ENCODE measurements at regions not wholly inside any gene's neighbourhood (a gene's known extent, or its start where the extent isn't known, plus 50 kb on each side); places are given as distances from the start of the nearest gene placed in this dataset.

DNA sequence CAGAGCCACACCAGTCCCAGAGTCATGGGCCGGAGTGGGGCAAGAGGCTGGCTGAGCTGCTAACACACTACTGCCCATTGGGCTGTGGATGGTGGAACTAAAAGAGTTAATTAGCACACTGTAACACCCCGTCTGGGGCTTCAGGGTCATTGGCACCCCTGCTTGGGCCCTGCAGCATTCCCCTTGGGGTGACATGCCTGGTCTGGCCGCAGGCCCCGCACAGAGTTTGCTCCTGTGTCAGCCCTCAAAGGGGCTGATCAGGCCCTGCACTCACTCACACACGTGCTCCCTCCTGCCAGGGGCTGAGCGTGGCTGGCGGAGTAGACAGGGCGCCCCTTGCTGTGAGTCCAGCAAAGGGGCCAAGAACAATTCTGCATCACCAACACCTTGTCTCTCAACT, 1499.6 kb upstream of the TMEM132C start:
- no peak for DNase-seq (ENCODE audit: low spot score)

DNA sequence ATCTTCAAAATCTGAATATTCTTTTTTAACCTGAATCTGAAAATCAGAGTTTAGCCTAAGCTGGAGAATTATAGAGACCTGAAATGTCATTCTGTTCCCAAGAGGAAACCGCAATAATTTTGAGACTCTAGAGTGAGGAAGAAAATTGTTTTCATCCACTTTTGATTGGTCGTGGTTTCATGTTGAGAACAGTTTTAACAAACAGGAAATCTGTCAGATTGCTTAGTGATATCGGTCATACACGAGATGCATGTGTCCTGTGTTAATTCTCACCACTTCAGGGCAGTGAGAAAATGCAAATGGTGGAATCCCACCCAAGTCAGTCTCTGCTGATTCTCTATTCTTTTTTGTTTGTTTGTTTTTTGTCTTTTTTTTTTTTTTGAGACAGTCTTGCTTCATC, 1498.5 kb upstream of the TMEM132C start:
- DNase-seq (ENCODE audit: low spot score): no peak

DNA sequence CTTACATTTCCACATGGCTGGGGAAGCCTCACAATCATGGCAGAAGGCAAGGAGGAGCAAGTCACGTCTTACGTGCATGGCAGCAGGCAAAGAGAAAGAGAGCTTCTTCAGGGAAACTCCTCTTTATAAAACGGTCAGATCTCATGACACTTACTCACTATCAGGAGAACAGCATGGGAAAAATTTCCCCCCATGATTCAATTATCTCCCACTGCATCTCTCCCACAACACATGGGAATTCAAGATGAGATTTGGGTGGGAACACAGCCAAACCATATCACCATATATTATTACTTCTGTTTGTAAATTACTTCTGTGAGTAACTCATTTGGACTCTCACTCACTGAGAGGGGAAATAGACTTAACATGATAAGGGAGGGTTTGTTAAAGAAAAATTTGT, 1496.8 kb upstream of the TMEM132C start:
- DNase-seq (ENCODE audit: low spot score): no peak

DNA sequence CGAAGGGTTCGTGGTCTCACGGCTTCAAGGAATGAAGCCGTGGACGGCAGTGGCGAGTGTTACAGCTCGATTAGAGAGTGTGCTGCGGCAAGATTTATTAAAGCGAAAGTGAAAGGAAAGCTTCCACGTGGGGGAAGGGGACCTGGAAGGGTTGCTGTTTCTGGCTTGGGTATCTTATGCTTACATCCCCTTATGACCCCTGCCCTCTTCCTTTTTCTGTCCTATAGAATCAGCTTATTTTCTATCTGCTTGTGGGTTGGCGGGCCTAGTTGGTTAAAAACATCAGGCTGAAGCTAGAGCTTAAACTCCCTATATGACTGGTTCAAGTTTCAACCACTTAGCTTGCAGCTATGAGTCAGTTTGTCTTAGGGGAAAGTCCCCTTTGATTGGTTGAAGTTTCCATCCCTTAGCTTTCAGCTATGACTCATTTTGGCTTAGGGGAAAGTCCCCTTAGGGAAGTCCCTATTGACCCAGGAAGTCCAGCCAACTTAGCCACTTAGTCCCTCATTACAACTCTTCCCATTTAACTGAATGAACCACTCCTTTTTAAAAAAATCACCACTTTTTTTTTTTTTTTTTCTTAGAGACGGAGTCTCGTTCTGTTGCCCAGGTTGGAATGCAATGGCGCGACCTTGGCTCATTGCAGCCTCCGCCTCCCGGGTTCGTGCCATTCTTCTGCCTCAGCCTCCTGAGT, 1494.7 kb upstream of the TMEM132C start:
- peak; percentile 74 for DNase-seq (ENCODE audit: low spot score)

DNA sequence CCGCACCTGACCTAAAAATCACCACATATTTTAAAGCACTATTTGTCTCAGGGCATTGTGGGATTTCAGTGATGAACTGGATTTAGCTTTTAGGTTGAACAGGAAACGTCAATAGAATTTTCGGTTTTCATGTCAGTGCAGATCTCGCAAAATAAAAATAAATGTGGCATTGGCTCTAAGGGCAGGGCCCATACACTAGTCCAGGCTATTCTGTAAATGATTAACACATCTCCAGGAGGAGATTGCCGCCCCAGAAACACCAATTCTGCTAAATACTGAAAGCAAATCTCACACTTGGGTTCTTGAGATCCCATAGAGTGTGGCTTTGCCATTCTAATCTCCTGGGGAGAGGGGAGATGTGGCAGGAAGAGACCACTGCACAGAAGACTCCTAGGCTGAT, 1494.0 kb upstream of the TMEM132C start:
- DNase-seq (ENCODE audit: low spot score): no peak

DNA sequence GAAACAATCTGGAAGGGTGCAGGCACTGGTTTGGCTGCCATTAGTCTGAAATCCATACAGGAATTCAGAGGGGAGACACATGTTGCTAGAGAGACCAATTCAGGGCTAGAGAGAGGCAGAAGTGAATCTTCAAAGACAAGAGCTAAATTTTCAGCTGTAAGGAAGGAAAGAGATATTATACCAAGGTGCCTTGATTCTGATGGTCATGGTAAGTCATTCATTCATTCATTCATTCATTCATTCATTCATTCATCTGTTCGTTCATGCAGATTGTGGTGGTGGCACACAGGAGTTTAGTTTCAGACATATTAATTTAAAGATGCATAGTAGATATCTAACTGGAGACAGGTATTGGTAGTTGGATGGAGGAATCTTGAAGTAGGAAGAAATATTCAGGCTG, 1493.5 kb upstream of the TMEM132C start:
- DNase-seq (ENCODE audit: low spot score): no peak

DNA sequence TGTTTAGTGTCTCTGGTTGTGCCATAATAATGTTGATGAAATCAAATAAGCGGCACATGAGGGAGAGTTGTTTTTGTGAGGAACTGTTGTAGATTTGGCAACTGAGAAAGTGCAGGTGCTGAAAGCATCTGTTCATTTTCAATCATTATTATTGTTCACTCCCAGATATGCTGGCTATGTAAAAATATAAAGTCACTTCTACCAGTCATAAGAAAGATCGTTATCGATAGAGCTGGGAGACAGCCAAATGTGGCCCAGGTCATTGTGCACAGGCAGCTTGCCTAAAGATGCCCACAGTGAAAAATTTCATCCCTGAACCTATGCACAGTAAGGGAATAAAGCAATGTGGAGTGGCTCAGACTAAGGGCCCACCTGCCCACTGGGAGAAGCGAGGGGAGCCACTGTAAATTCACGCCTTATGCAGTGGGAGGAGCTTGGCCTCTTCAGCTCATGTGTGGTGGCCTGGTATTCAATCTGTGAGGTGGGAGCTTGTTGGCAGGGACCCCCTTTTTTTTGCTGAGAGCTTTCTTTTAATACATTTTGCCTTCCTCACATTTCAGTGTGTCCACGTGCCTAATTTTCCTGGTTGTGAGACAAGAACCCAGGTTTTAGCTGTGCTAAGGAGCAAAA, 1490.8 kb upstream of the TMEM132C start:
- no peak for DNase-seq (ENCODE audit: low spot score)

DNA sequence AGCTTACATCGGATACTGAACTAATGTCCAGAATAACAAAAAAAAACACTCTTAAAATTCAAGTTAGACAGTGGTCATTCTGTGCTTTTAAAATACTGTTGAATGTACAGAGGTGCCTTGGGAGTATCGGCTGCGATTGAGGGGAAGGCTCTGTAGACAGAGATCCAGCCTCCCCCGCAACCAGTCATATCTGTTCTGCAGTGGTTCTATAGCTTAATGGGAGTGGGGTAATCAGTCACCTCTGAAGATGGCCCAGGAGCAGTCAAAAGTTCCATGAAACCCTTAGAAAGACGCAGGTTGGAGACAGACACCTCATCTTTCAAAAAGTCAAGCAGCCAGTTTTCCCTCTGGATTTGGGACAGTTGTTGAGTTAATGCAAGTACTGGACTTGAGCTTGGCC, 1486.6 kb upstream of the TMEM132C start:
- DNase-seq (ENCODE audit: low spot score): no peak

DNA sequence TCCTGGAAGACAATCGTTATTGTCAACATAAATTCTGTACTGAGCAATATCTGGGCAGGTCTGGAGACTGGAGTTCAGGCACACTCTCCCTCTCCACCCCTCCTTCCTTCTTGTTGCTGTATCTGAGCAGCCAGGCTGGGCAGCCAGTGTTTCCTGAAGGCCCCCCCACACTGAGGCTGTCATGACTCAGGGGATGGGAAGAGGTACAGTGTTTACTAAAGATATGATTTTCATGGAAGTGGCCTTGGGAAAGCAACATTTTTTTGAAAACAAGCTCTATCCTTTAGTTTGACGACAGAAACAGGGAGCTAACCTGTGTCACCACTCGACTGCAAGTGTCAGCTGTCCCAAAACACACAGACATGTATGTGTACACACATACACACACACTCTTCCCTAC, 1485.4 kb upstream of the TMEM132C start:
- no peak for DNase-seq (ENCODE audit: low spot score)

DNA sequence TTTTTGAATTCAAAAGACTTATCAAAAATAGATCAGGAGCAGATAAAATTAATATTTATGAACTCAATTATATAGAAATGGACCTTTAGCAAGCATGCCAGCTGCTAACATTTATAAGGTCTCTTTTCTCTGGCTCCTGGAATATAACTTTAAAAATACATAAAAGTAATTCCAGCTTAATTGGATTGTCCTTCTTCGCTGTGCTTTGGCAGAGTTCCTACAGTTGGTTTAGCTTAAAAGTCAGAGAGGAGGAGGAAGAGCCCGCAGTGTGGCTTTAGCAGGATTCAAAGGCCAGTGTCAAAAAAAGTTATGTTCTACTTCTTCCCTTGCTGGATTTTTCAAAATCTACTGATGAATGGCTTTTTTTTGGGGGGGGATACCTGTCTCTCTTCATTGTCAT, 1484.9 kb upstream of the TMEM132C start:
- DNase-seq (ENCODE audit: low spot score): no peak

DNA sequence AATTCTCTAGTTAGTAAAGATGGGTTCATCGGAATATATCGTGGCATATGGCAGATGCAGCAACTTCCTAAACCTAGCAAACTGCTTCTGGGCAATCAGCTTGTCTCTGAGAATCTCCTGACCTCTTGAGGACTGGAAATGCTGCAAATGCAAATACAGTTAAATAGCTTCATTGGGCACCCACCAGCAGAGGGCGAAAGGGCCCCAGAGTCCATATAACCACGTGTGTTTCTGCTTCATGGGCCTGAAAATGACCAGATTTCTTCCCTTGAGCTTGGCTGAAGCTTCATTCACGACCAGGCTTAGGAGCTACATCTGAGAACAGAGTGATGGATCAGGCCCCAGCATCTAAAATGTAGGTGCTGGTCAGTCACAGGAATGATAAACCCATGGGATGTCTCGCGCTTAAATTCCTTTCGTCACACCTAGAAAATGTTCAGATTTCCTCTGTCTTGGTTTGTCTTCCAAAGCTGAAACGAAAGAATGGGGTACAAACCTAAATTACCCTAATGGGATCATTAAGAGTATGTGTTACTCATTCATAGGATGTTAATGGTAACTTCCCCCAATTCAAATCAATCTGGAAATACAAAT, 1482.5 kb upstream of the TMEM132C start:
- DNase-seq (ENCODE audit: low spot score): peak; percentile 50

DNA sequence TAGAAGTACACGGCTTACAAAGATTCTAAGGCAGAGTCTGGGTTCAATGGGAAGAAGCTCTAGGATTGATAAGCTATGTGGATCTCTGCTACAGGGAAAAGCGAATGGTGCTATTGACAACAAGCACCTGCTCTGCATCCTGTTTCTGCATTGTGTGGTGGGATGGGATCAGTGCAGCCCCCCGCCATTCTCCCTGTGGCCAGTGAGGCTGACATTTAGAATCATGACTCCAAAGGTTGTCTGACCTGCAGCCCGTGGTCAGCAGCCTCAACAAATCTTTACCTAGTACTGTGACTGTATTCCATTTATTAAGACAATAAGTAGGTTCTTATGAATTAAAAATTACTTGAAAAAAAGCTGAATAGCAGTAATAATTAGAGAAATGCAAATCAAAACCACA, 1477.0 kb upstream of the TMEM132C start:
- DNase-seq (ENCODE audit: low spot score): no peak

DNA sequence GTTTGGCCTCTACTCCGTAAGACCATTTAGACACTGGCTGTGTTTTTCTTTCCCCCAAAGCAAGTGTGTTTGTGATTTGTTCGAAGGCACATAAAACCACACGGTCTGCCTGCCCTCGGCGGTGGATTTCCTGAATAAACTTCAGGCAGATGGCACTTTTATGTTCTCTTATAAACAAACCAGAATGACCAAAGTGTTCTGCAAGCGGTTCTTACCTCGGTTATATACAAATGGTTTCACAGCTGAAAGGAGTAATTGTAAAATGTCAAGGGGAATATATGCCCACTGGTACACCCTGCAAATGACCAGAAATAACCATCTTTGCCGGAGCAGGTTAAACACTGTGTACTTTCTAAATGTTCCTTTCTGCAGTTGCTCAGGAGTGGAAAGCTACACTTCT, 1475.8 kb upstream of the TMEM132C start:
- no peak for DNase-seq (ENCODE audit: low spot score)

DNA sequence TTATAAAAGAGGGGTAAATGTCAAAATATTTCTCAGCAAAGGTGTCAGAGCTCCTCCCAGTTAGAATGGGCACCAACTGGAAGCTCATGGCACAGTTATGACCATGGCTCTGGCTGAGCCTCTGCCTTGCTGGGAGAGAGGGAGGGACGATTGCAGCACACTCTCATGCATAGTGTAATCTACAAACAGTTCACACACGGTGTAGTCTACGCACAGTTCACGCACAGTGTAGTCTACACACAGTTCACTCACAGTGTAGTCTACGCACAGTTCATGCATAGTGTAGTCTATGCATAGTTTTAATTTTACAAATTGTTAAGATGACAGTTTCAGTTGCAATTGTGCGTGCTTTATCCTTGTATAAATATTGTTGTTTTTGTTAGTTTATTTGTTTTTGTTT, 1474.6 kb upstream of the TMEM132C start:
- no peak for DNase-seq (ENCODE audit: low spot score)

DNA sequence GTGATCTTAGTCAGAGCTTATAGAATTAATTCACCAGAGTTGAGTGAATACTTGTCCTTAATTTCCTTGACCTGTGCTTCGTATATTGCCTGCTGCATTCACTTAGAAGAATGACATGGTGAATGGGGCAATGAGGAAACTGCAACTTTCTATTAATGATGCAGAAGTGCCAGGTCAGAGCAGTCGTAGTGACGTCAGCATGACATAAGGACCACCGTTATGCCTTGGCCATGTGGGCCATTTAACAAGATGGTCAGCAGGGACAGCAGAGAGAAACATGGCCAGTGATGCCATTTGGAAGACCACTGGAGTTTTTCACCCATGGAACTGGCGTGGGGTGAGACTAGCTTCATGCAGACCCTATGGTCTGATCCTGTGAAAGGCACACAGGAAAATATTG, 1469.4 kb upstream of the TMEM132C start:
- no peak for DNase-seq (ENCODE audit: low spot score)

DNA sequence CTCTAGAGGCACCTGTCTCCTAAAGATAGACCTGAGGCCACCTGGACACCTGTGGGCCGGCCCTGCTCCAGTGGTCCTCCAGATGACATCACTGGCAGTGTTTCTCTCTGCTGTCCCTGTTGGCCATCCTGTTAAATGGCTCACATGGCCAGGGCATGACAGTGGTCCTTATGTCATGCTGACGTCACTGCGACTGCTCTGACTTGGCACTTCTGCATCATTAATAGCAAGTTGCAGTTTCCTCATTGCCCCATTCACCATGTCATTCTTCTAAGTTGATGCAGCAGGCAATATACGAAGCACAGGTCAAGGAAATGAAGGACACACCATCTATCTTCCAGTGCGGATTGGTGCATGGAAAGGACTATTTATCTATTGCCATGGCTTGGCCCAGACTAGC, 1468.5 kb upstream of the TMEM132C start:
- DNase-seq (ENCODE audit: low spot score): no peak

DNA sequence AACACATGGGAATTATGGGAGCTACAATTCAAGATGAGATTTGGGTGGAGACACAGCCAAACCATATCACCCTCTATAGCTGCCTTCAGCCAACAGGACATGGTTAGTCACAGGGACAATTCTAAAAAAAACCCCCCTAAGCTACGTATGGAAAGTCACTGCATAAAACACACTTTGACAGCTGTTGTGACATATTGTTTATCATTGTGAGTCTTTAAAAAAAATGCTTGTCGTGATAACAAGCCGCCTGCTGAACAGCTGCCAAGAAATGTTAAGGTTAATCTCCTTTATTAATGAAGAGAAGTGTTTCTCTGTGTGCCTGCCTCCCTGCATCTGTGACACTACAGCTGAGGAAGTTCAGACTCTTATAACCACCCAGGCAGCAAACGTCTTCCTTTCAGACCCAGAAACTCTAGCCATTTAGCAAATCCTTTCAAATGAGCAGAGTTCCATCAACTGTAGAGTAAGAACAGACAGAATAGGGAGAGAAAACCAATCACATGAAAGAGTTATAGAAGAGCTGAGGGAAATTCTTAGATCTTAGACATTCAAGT, 1459.6 kb upstream of the TMEM132C start:
- no peak for DNase-seq (ENCODE audit: low spot score)

DNA sequence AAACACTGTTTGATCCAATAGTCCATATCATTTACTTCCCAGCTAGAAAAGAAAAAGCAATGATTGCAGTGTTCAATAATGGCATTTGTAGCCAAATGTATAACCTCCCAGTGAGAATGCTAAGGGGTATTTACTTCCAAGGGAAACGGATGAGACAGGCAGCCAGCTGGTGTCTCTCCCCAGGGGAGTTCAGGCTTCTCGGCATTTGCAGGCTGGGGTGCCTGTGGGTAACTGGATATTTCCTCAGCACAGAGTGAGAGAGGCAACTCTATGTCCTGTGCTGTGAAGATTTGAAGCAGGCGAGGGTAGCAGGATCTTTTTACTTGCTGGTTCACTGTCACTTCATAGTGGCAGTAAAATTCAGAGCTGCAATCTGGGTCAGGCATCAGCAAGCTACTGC, 1455.6 kb upstream of the TMEM132C start:
- DNase-seq (ENCODE audit: low spot score): no peak

DNA sequence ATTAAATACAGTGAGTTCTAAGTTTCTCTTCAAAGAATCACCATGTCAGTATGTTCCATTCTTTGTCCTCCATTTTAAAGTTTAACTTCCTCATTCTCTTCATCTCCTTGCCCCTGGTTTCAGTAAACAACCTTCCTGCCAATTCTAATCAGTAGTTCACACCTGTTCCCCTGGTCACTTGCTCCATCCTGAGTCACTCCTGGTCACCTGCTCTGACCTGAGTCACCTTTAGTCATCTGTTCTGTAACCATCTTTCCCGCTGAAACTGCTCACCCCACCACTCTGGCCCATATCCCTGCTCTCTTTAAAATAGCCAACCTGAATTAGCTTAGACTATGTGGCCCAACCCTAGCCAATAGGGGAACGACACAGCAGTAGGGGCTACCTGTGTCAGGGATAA, 1447.4 kb upstream of the TMEM132C start:
- DNase-seq (ENCODE audit: low spot score): no peak

DNA sequence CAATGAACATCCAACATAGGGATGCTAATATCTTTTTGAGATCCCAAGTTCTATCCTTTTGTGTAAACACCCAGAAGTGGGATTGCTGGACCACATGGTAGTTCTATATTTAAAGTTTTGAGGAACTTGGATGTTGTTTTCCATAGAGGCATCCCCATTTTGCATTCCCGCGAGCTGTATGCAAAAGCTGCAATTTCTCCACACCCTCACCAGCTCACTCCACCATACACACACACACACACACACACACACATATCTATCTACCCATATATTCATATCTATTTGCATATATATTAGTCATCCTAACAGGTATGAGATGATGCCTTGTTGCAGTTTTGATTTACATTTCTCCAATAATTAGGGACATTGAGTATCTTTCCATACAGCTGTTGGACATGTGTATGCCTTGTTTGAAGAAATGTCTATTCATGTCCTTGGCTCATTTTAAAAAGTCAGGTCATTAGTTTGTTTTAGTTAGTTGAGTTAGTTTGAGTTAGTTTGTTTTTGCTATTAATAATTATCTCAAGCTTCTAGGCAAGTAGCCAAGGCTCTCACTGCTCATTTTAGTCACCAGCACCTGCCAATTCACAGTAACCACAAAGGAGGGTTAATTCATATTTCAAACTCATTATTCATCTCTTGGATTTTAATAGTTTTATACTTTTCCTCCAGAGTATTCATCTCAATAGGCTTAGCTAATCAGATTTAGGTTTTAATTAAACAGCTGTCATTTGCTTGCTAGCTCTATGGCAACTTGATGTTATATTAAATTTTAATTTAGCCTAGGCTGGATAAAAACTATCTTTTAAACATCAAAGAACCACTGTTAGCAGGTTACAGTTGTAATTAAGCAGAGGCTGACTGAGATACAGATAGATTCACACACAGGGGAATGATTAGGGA, 1435.9 kb upstream of the TMEM132C start:
- DNase-seq (ENCODE audit: low spot score): no peak

DNA sequence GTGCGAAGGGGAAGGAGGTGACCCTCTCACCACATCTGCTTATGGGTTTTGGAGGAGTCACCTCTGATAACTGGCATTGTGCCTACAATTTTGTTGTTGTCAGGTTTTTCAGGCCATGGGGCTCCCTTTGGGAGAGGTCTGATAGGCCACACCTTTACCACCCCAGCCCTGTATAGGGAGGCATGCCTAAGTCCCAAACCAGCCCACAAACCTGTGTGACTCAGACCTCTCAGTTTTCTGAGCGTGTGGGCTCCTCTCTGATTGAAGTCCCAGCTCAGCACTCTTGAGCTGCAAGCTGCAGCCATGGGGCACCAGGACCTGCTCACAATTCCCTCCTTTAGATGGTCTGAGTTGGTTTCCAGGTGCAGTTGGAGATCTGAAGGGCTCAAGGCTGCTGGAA, 1429.3 kb upstream of the TMEM132C start:
- DNase-seq (ENCODE audit: low spot score): no peak

DNA sequence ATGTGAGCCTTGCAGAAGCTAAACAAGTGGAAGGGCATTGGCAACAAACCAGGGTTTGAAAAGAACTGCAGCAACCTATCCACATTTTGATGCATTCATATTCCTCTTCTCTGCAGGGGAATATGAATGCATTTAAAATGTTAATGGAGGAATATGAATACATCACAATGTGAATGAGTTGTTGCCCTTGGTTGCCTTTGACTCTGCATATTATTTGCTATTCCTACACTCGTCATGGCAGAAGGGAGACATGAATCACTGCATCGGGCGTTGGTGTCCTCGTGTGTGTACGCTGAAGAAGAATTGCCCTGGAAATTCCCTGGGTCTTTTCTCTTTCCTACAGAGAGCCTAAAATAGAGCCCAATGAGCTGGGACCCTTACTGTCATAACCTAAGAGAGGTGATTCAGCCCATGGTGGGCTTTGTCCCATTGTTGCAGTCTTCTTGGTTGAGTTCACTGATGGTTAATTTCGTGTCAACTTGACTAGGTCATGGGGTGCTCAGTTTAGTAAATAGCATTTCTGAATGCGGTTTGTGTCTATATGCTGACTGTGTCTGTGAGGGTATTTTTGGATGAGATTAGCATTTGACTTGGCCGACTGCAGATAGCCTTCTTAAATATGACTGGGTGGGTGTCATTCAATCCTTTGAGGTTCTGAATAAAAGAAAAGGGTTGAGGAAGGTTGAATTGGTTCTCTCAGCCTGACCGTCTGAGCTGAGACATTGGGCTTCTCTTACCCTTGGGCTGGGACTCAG, 1422.9 kb upstream of the TMEM132C start:
- no peak for DNase-seq (ENCODE audit: low spot score)
